ENCODE measurements at regions not wholly inside any gene's neighbourhood (a gene's known extent, or its start where the extent isn't known, plus 50 kb on each side); places are given as distances from the start of the nearest gene placed in this dataset.

DNA sequence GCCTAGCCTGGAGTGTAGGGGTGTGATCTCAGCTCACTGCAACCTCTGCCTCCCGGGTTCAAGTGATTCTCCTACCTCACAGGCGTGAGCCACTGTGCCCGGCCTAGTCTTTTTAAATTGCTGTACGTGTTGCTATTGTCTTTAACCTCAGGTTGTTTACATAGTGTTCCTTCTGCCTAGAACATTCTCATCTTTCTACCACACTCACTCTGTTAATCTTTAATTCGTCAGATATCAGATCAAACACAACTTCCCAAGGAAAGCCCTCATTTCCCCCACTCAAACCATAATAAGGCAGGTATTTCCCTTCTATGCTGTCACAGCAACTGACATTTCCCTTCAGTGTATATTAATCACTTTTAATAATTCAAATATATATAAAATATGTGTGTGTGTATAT, 1310.0 kb upstream of the C9orf72 start:
- Histone ChIP-seq H3K9me3 (ENCODE audit: control insufficient read depth, low read depth, low read length) (no peaks in the 10 kb centered on the region), H3K9ac (ENCODE audit: extremely low read depth, insufficient read length, low read length) (no peak overlapping the region), H2BK120ac (ENCODE audit: low read depth, low read length, poor library complexity, severe bottlenecking) (no peak overlapping the region), H3K79me1 (ENCODE audit: insufficient read depth, low read depth, low read length, poor library complexity, severe bottlenecking) (no peaks in the 10 kb centered on the region), H3K56ac (ENCODE audit: insufficient read length, low read depth, low read length) (no peak overlapping the region), H3K18ac (ENCODE audit: insufficient read length, low read depth, low read length) (no peak overlapping the region), H2BK20ac (ENCODE audit: low read depth, low read length, poor library complexity, severe bottlenecking) (no peak overlapping the region), H3K23ac (ENCODE audit: insufficient read length, low read depth, low read length) (no peak overlapping the region), H3K27ac (ENCODE audit: insufficient read length, low read depth, low read length) (no peak overlapping the region), H4K8ac (replicated peaks; ENCODE audit: insufficient read length, low read depth, low read length) (no peak overlapping the region), H3K79me2 (ENCODE audit: insufficient read depth, low read length) (no peaks in the 10 kb centered on the region), H3K27me3 (ENCODE audit: insufficient read depth, low read length) (no peaks in the 10 kb centered on the region), H4K20me1 (ENCODE audit: control insufficient read depth, insufficient read depth, insufficient read length) (no peaks in the 10 kb centered on the region), H2AK5ac (ENCODE audit: insufficient read length, low read length) (no peak overlapping the region), H2BK5ac (ENCODE audit: insufficient read length, low read length) (no peak overlapping the region), H3T11ph (ENCODE audit: low read length) (no peak overlapping the region), H3K4ac (ENCODE audit: low read depth, low read length) (no peak overlapping the region), H3K23me2 (ENCODE audit: insufficient read length, low read depth, low read length, poor library complexity, severe bottlenecking) (no peaks in the 10 kb centered on the region), H2AFZ (ENCODE audit: low read length) (no peak overlapping the region), H2BK15ac (ENCODE audit: low read depth, low read length) (no peak overlapping the region), H3K14ac (ENCODE audit: insufficient read depth, low read length) (no peak overlapping the region), H4K91ac (ENCODE audit: insufficient read length, low read depth, low read length) (no peak overlapping the region), H3K4me2 (ENCODE audit: insufficient read depth, insufficient read length, low read length) (no peak overlapping the region), H2BK12ac (ENCODE audit: insufficient read length, low read depth, low read length) (no peak overlapping the region), H3K4me1 (ENCODE audit: insufficient read depth, low read length) (no peaks in the 10 kb centered on the region), H4K5ac (ENCODE audit: insufficient read length, low read depth, low read length) (no peak overlapping the region)
- Mint-ChIP-seq H3K4me3 (no peak overlapping the region), H3K27me3 (ENCODE audit: low read depth) (no peaks in the 10 kb centered on the region), H3K27ac (no peak overlapping the region; a peak in 1 of 7 replicates), H3K36me3 (ENCODE audit: insufficient read depth in 1 of 3, low read depth in 3 of 3) (no peaks in the 10 kb centered on the region), H3K9me3 (no peaks in the 10 kb centered on the region), H3K4me1 (no peaks in the 10 kb centered on the region; a peak in 1 of 4 replicates)
- no peak for DNase-seq
- WGBS (ENCODE audit: extremely low coverage, insufficient read length, low lambda C conversion rate): no CpG with 5 or more reads among the region's 5 CpGs
- TF ChIP-seq, protein P1, sequence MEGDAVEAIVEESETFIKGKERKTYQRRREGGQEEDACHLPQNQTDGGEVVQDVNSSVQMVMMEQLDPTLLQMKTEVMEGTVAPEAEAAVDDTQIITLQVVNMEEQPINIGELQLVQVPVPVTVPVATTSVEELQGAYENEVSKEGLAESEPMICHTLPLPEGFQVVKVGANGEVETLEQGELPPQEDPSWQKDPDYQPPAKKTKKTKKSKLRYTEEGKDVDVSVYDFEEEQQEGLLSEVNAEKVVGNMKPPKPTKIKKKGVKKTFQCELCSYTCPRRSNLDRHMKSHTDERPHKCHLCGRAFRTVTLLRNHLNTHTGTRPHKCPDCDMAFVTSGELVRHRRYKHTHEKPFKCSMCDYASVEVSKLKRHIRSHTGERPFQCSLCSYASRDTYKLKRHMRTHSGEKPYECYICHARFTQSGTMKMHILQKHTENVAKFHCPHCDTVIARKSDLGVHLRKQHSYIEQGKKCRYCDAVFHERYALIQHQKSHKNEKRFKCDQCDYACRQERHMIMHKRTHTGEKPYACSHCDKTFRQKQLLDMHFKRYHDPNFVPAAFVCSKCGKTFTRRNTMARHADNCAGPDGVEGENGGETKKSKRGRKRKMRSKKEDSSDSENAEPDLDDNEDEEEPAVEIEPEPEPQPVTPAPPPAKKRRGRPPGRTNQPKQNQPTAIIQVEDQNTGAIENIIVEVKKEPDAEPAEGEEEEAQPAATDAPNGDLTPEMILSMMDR (conservative IDR thresholded peaks at IDR 0.05): no peak

All from H9 (cell line).